Activated T-helper 2 cell treated with anti-CD3 and anti-CD28 coated beads, Interferon-gamma antibody, Interleukin-2, Interleukin-4, amounts not matched to agents 10 μg/mL and 5 μg/mL and 100 μg/mL, durations not matched to agents 14 hours and 24 hours and 36 hours (primary cell): ENCODE measurements at regions not wholly inside any gene's neighbourhood (a gene's known extent, or its start where the extent isn't known, plus 50 kb on each side); places are given as distances from the start of the nearest gene placed in this dataset.

Experiments used
- DNase-seq: peaks from one replicate; pipeline ENCODE4 v3.0.0; 2021; ENCODE audit warnings: low spot score
- H3K27ac Mint-ChIP-seq: one replicate; pipeline ENCODE4 v1.8.0; 2021; ENCODE audit warnings: mixed read lengths
- H3K27me3 Mint-ChIP-seq: one replicate; pipeline ENCODE4 v1.8.0; 2021; ENCODE audit warnings: low read depth, mixed read lengths
- H3K36me3 Mint-ChIP-seq: one replicate; pipeline ENCODE4 v1.8.0; 2021; ENCODE audit warnings: low read depth, mixed read lengths
- H3K4me1 Mint-ChIP-seq: one replicate; pipeline ENCODE4 v1.8.0; 2021; ENCODE audit warnings: low read depth, mixed read lengths
- H3K4me3 Mint-ChIP-seq: one replicate; pipeline ENCODE4 v1.8.0; 2021; ENCODE audit warnings: low read depth, mild to moderate bottlenecking, moderate library complexity, mixed read lengths
- H3K9me3 Mint-ChIP-seq: one replicate; pipeline ENCODE4 v1.8.0; 2021; ENCODE audit warnings: mixed read lengths
- intact Hi-C: fragments of 100-400 bp; cut with micrococcal nuclease; formaldehyde crosslinking; loops from one replicate; pipeline ENCODE4 v1.15.1; 2023

- Mint-ChIP-seq H3K36me3 (no peaks in the 10 kb centered on the region), H3K4me1 (no peaks in the 10 kb centered on the region), H3K27me3 (no peaks in the 10 kb centered on the region), H3K27ac (no peak overlapping the region), H3K4me3 (no peak overlapping the region), H3K9me3 (no peaks in the 10 kb centered on the region)
- DNase-seq, result no peak
- intact Hi-C loops, result no loop called here
Observed at GRCh38 chr4:1562371-1562770, 121.7 kb downstream of the FAM53A start.

GRCh38 chr4:1561286-1561990 lies 122.7 kb downstream of the FAM53A start:
- no peak for DNase-seq
- H3K9me3 Mint-ChIP-seq, result no peaks in the 10 kb centered on the region
- peaks cover 2% of the 10 kb centered on the region for H3K27me3 Mint-ChIP-seq
- H3K4me3 Mint-ChIP-seq, result no peak overlapping the region
- no peak overlapping the region for H3K27ac Mint-ChIP-seq
- intact Hi-C loops, result no loop called here
- H3K36me3 Mint-ChIP-seq, result no peaks in the 10 kb centered on the region
- no peaks in the 10 kb centered on the region for H3K4me1 Mint-ChIP-seq

- intact Hi-C loops, result no loop called here
- Mint-ChIP-seq H3K36me3 (no peaks in the 10 kb centered on the region), H3K27ac (no peak overlapping the region), H3K27me3 (peaks cover 2% of the 10 kb centered on the region), H3K4me3 (no peak overlapping the region), H3K4me1 (no peaks in the 10 kb centered on the region), H3K9me3 (no peaks in the 10 kb centered on the region)
- DNase-seq, result no peak
Observed at GRCh38 chr4:1559896-1560650, 124.0 kb downstream of the FAM53A start.

GRCh38 chr4:1558205-1558604 lies 125.9 kb downstream of the FAM53A start:
- intact Hi-C loops, result no loop called here
- Mint-ChIP-seq H3K27ac (no peak overlapping the region), H3K9me3 (no peaks in the 10 kb centered on the region), H3K36me3 (no peaks in the 10 kb centered on the region), H3K27me3 (peaks cover 2% of the 10 kb centered on the region), H3K4me3 (no peak overlapping the region), H3K4me1 (no peaks in the 10 kb centered on the region)
- no peak for DNase-seq

GRCh38 chr4:1557221-1557597 lies 126.9 kb downstream of the FAM53A start:
- Mint-ChIP-seq H3K4me1 (no peaks in the 10 kb centered on the region), H3K9me3 (no peaks in the 10 kb centered on the region), H3K27ac (no peak overlapping the region), H3K4me3 (no peak overlapping the region), H3K36me3 (no peaks in the 10 kb centered on the region), H3K27me3 (peaks cover 2% of the 10 kb centered on the region)
- intact Hi-C loops, result no loop called here
- no peak for DNase-seq

- H3K27ac Mint-ChIP-seq, result no peak overlapping the region
- intact Hi-C loops, result no loop called here
- no peaks in the 10 kb centered on the region for H3K4me1 Mint-ChIP-seq
- no peak overlapping the region for H3K4me3 Mint-ChIP-seq
- no peak for DNase-seq
- H3K9me3 Mint-ChIP-seq, result no peaks in the 10 kb centered on the region
- H3K36me3 Mint-ChIP-seq, result no peaks in the 10 kb centered on the region
- peaks cover 2% of the 10 kb centered on the region for H3K27me3 Mint-ChIP-seq
Observed at GRCh38 chr4:1556541-1557220, 127.4 kb downstream of the FAM53A start.

GRCh38 chr4:1554876-1555265 lies 129.2 kb downstream of the FAM53A start:
- H3K27me3 Mint-ChIP-seq, result peaks cover 2% of the 10 kb centered on the region
- intact Hi-C loops, result no loop called here
- H3K4me1 Mint-ChIP-seq, result no peaks in the 10 kb centered on the region
- no peak overlapping the region for H3K4me3 Mint-ChIP-seq
- no peaks in the 10 kb centered on the region for H3K9me3 Mint-ChIP-seq
- no peaks in the 10 kb centered on the region for H3K36me3 Mint-ChIP-seq
- no peak overlapping the region for H3K27ac Mint-ChIP-seq
- DNase-seq, result no peak

- H3K9me3 Mint-ChIP-seq, result no peaks in the 10 kb centered on the region
- intact Hi-C loops, result no loop called here
Observed at GRCh38 chr4:1554246-1554875, 129.8 kb downstream of the FAM53A start.

GRCh38 chr4:1553365-1553764 lies 130.7 kb downstream of the FAM53A start:
- no peaks in the 10 kb centered on the region for H3K36me3 Mint-ChIP-seq
- H3K27ac Mint-ChIP-seq, result no peak overlapping the region
- H3K4me3 Mint-ChIP-seq, result no peak overlapping the region
- no peaks in the 10 kb centered on the region for H3K4me1 Mint-ChIP-seq
- intact Hi-C loops, result no loop called here
- no peaks in the 10 kb centered on the region for H3K9me3 Mint-ChIP-seq
- H3K27me3 Mint-ChIP-seq, result peaks cover 5% of the 10 kb centered on the region
- DNase-seq, result no peak

More at GRCh38 chr4:1554246-1554875, 129.8 kb downstream of the FAM53A start:
- H3K4me3 Mint-ChIP-seq, result no peak overlapping the region
- no peak overlapping the region for H3K27ac Mint-ChIP-seq
- peaks cover 2% of the 10 kb centered on the region for H3K27me3 Mint-ChIP-seq
- no peak for DNase-seq
- H3K4me1 Mint-ChIP-seq, result no peaks in the 10 kb centered on the region
- no peaks in the 10 kb centered on the region for H3K36me3 Mint-ChIP-seq

DNA sequence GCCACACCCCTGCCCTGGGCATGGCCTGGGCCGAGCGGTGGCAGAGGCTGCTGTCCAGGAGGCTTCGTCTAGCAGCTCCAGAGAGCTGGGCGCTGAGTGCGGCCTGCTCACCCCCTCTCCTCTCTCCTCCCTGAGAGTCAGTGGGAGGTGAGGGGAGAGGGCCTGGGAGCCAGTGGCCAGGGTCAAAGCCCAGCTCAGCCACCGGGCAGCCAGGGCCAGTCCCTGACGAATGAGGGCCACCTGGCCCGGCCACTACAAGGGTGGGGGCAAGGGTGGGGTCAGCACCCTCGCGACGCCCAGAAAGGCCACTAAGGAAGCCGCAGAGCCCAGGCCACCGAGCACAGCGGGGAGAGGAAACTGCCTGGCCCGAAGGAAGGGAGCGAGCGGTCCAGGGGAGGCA lies 131.7 kb downstream of the FAM53A start:
- Mint-ChIP-seq H3K27ac (no peak overlapping the region), H3K27me3 (peaks cover 9% of the 10 kb centered on the region), H3K9me3 (no peaks in the 10 kb centered on the region), H3K4me1 (no peaks in the 10 kb centered on the region), H3K4me3 (no peak overlapping the region), H3K36me3 (no peaks in the 10 kb centered on the region)
- no peak for DNase-seq
- intact Hi-C loops, result no loop called here

- intact Hi-C loops, result no loop called here
- DNase-seq, result no peak
- Mint-ChIP-seq H3K27me3 (peaks cover 10% of the 10 kb centered on the region), H3K4me1 (no peaks in the 10 kb centered on the region), H3K4me3 (no peak overlapping the region), H3K9me3 (no peaks in the 10 kb centered on the region), H3K36me3 (no peaks in the 10 kb centered on the region), H3K27ac (no peak overlapping the region)
Observed at GRCh38 chr4:1551211-1551610, 132.9 kb downstream of the FAM53A start.

DNA sequence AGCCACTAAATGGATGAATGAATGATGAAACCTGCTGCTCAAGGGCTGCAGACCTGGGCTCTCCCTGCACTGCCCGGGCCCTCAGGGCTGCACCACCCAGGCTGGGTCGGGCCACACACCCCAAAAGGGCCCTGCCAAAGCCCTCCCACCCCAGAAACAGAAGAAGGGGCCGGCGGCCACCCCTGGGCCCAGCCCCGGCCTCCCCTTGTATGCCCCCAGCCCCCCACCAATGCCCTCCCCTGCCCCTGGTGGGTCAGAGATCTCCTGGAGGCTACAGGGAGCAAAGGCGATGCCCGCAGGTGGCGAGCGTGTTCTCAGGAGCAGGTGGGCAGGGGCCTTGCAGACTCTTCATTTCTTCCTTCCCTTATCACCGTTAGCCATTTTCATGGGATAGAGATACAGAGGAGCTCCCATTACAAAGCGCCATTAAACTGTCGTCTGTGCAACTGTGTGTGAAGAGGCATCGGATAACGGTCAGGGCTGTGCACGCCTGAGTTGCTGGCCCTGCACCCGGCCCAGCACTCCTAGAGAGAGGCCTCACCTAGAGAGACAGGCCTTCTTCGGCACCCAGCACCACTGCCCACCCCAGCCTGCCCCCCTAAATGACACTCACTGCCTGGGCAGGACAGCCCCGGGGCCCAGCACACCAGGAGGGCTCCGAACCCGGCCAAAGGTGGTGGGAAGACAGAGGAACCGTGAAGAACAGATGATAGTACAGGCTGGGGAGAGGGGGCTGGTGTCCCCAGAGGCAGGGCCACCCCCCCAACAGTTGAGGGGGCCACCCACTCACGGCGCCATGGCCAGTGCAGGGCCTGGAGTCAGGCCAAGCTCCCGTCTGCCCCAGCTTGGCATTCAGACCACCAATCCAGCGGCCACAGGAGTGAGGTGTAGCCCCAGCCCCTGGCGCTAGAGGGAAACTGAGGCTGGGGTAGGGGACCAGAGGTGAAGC lies 133.7 kb downstream of the FAM53A start:
- H3K27ac Mint-ChIP-seq, result no peak overlapping the region
- no peaks in the 10 kb centered on the region for H3K9me3 Mint-ChIP-seq
- H3K4me3 Mint-ChIP-seq, result no peak overlapping the region
- H3K36me3 Mint-ChIP-seq, result no peaks in the 10 kb centered on the region
- DNase-seq, result no peak
- H3K4me1 Mint-ChIP-seq, result no peaks in the 10 kb centered on the region
- H3K27me3 Mint-ChIP-seq, result peaks cover 10% of the 10 kb centered on the region
- intact Hi-C loops, result no loop called here
